K562 (cell line): ENCODE measurements at regions not wholly inside any gene's neighbourhood (a gene's known extent, or its start where the extent isn't known, plus 50 kb on each side); places are given as distances from the start of the nearest gene placed in this dataset.

ENCODE experiments used
- MAX ChIP-seq: sonication (generic); formaldehyde crosslinking; IDR thresholded peaks from 2 replicates; pipeline ENCODE4 v1.9.0; 2022; ENCODE audit warnings: mild to moderate bottlenecking, missing genetic modification reagents
- MEIS2 ChIP-seq: fragments of 450-650 bp; IDR thresholded peaks from 2 replicates; pipeline ENCODE4 v1.6.1; 2014; ENCODE audit warnings: mild to moderate bottlenecking; ENCODE audit not compliant: partially characterized antibody
- MXD1 ChIP-seq: fragments of 250-450 bp; sonication (Bioruptor Pico); IDR thresholded peaks from 2 replicates; pipeline ENCODE4 v1.8.0; 2021; ENCODE audit warnings: borderline replicate concordance, mild to moderate bottlenecking, moderate library complexity; ENCODE audit not compliant: poor library complexity, severe bottlenecking
- RBFOX2 ChIP-seq: fragments of 200-400 bp; formaldehyde crosslinking; IDR thresholded peaks from 2 replicates; pipeline ENCODE4 v1.6.1; 2017; ENCODE audit warnings: low read depth, mild to moderate bottlenecking, low read length, moderate library complexity
- SMC3 ChIP-seq: conservative IDR thresholded peaks from 2 replicates; pipeline ENCODE4 v1.6.1; 2011; ENCODE audit warnings: low read depth, low read length, improper control_type of control experiment; ENCODE audit not compliant: insufficient read depth
- TCF7 ChIP-seq: sonication (generic); IDR thresholded peaks from 2 replicates; pipeline ENCODE4 v1.6.1; 2016; ENCODE audit warnings: antibody characterized with exemption, borderline replicate concordance
- ZNF212 ChIP-seq: fragments of 450-650 bp; formaldehyde crosslinking; IDR thresholded peaks from 2 replicates; pipeline ENCODE4 v1.4.0; 2020; ENCODE audit warnings: mild to moderate bottlenecking
- ZNF3 ChIP-seq: fragments of 250-450 bp; sonication (Bioruptor Pico); IDR thresholded peaks from 2 replicates; pipeline ENCODE4 v1.5.0; 2021; ENCODE audit warnings: mild to moderate bottlenecking, moderate library complexity

GRCh38 chr13:73466561-73466960 lies 407.8 kb downstream of the KLF5 start:
- TF ChIP-seq TCF7: no peak
- no peak for TF ChIP-seq MEIS2
- no peak for TF ChIP-seq MAX (CRISPR knock-in tag)
- TF ChIP-seq ZNF3 (CRISPR knock-in tag): no peak
- TF ChIP-seq ZNF212 (CRISPR knock-in tag): no peak
- no peak for TF ChIP-seq SMC3
- TF ChIP-seq MXD1 (CRISPR knock-in tag): no peak
- TF ChIP-seq RBFOX2: no peak
